ENCODE measurements at regions not wholly inside any gene's neighbourhood (a gene's known extent, or its start where the extent isn't known, plus 50 kb on each side); places are given as distances from the start of the nearest gene placed in this dataset.

- no peak for DNase-seq
- intact Hi-C loops (cut with DNase I), result no loop called here
Observed at GRCh38 chr5:56339732-56340131, 106.6 kb upstream of the ANKRD55 start.

GRCh38 chr5:56337715-56338319, 104.7 kb upstream of the ANKRD55 start:
- DNase-seq, result no peak
- intact Hi-C loops (cut with DNase I), result no loop called here

GRCh38 chr5:56335212-56335611, 102.1 kb upstream of the ANKRD55 start:
- no peak for DNase-seq
- intact Hi-C loops (cut with DNase I), result no loop called here

- intact Hi-C loops (cut with DNase I), result no loop called here
- DNase-seq, result peak in 8 of 42 donors; percentile 18 to 53 (median 24)
Observed at GRCh38 chr5:56330806-56331205, 97.7 kb upstream of the ANKRD55 start.

- DNase-seq, result peak in 10 of 42 donors; percentile 14 to 55 (median 24)
- intact Hi-C loops (cut with DNase I), result no loop called here
Observed at GRCh38 chr5:56330167-56330566, 97.0 kb upstream of the ANKRD55 start.

GRCh38 chr5:56329652-56330051, 96.5 kb upstream of the ANKRD55 start:
- intact Hi-C loops (cut with DNase I), result no loop called here
- no peak for DNase-seq

- no peak for DNase-seq
- intact Hi-C loops (cut with DNase I), result no loop called here
Observed at GRCh38 chr5:56328753-56329560, 95.8 kb upstream of the ANKRD55 start.

GRCh38 chr5:56327809-56328208, 94.7 kb upstream of the ANKRD55 start:
- no peak for DNase-seq
- intact Hi-C loops (cut with DNase I), result no loop called here

- DNase-seq, result no peak
- intact Hi-C loops (cut with DNase I), result no loop called here
Observed at GRCh38 chr5:56326770-56327169, 93.6 kb upstream of the ANKRD55 start.

GRCh38 chr5:56326116-56326515, 93.0 kb upstream of the ANKRD55 start:
- intact Hi-C loops (cut with DNase I), result no loop called here
- no peak for DNase-seq

- intact Hi-C loops (cut with DNase I), result no loop called here
- DNase-seq, result no peak
Observed at GRCh38 chr5:56325039-56325438, 91.9 kb upstream of the ANKRD55 start.

- intact Hi-C loops (cut with DNase I), result no loop called here
- DNase-seq, result peak in 5 of 42 donors; percentile 8 to 52 (median 20)
Observed at GRCh38 chr5:56323505-56323904, 90.4 kb upstream of the ANKRD55 start.

- no peak for DNase-seq
- intact Hi-C loops (cut with DNase I), result no loop called here
Observed at GRCh38 chr5:56322592-56322991, 89.5 kb upstream of the ANKRD55 start.

GRCh38 chr5:56321236-56321881, 88.2 kb upstream of the ANKRD55 start:
- intact Hi-C loops (cut with DNase I), result no loop called here
- no peak for DNase-seq

- intact Hi-C loops (cut with DNase I), result no loop called here
- DNase-seq, result no peak
Observed at GRCh38 chr5:56320686-56321085, 87.6 kb upstream of the ANKRD55 start.

- no peak for DNase-seq
- intact Hi-C loops (cut with DNase I), result no loop called here
Observed at GRCh38 chr5:56319526-56320181, 86.5 kb upstream of the ANKRD55 start.

GRCh38 chr5:56317923-56318561, 84.9 kb upstream of the ANKRD55 start:
- intact Hi-C loops (cut with DNase I), result no loop called here
- DNase-seq, result no peak

GRCh38 chr5:56316299-56316994, 83.3 kb upstream of the ANKRD55 start:
- no peak for DNase-seq
- intact Hi-C loops (cut with DNase I), result no loop called here

- intact Hi-C loops (cut with DNase I), result no loop called here
- DNase-seq, result peak in 9 of 42 donors; percentile 11 to 63 (median 34)
Observed at GRCh38 chr5:56314529-56314928, 81.4 kb upstream of the ANKRD55 start.
